Fibroblast of skin of scalp (primary cell): ENCODE measurements at regions not wholly inside any gene's neighbourhood (a gene's known extent, or its start where the extent isn't known, plus 50 kb on each side); places are given as distances from the start of the nearest gene placed in this dataset.
"Not testable (repeated sequence)": the region's sequence is repeated elsewhere in the genome, so short reads cannot be mapped to it uniquely, and the experiment has no call there.

Experiments used
- DNase-seq: peaks from one replicate; pipeline ENCODE4 v3.0.0-alpha.2; 2013

- no peak for DNase-seq
Observed at GRCh38 chr1:221204055-221204833, 325.0 kb downstream of the HLX start.

- DNase-seq: no peak
Observed at GRCh38 chr1:221206076-221206475, 326.8 kb downstream of the HLX start.

- no peak for DNase-seq
Observed at GRCh38 chr1:221212926-221213325, 333.7 kb downstream of the HLX start.

- DNase-seq: peak; percentile 68
Observed at GRCh38 chr1:221217029-221217428, 337.8 kb downstream of the HLX start.

GRCh38 chr1:221223281-221223680, 344.0 kb downstream of the HLX start:
- DNase-seq: no peak

- no peak for DNase-seq
Observed at GRCh38 chr1:221227460-221227859, 348.2 kb downstream of the HLX start.

GRCh38 chr1:221227872-221228337, 348.7 kb downstream of the HLX start:
- no peak for DNase-seq

GRCh38 chr1:221228594-221228993, 349.4 kb downstream of the HLX start:
- no peak for DNase-seq

- no peak for DNase-seq
Observed at GRCh38 chr1:221230605-221231004, 351.4 kb downstream of the HLX start.

GRCh38 chr1:221234791-221235190, 355.5 kb downstream of the HLX start:
- no peak for DNase-seq

GRCh38 chr1:221237587-221237986, 358.3 kb downstream of the HLX start:
- no peak for DNase-seq

GRCh38 chr1:221239181-221239580, 359.9 kb downstream of the HLX start:
- no peak for DNase-seq

GRCh38 chr1:221239792-221240191, 360.5 kb downstream of the HLX start:
- no peak for DNase-seq

GRCh38 chr1:221240690-221241089, 361.4 kb downstream of the HLX start:
- no peak for DNase-seq

- DNase-seq: no peak
Observed at GRCh38 chr1:221241157-221241556, 361.9 kb downstream of the HLX start.

- DNase-seq: no peak
Observed at GRCh38 chr1:221241592-221241991, 362.3 kb downstream of the HLX start.

- no peak for DNase-seq
Observed at GRCh38 chr1:221246067-221246466, 366.8 kb downstream of the HLX start.

GRCh38 chr1:221246628-221247415, 367.6 kb downstream of the HLX start:
- no peak for DNase-seq

GRCh38 chr1:221251580-221251979, 372.3 kb downstream of the HLX start:
- no peak for DNase-seq

GRCh38 chr1:221254813-221255212, 375.6 kb downstream of the HLX start:
- DNase-seq: no peak

GRCh38 chr1:221256773-221257172, 377.5 kb downstream of the HLX start:
- no peak for DNase-seq

- not testable (repeated sequence) for DNase-seq
Observed at GRCh38 chr1:221257548-221257947, 378.3 kb downstream of the HLX start.

GRCh38 chr1:221262677-221263076, 383.4 kb downstream of the HLX start:
- DNase-seq: not testable (repeated sequence)
